B cell (primary cell): ENCODE measurements at regions not wholly inside any gene's neighbourhood (a gene's known extent, or its start where the extent isn't known, plus 50 kb on each side); places are given as distances from the start of the nearest gene placed in this dataset.

ENCODE experiments used
- ATAC-seq: fragments of 200-7000 bp; cut with Tn5 transposase; one replicate; pipeline ENCODE4 v1.10.0; 2021; ENCODE audit warnings: low read depth, mild to moderate bottlenecking, moderate number of reproducible peaks, moderate library complexity
- CTCF ChIA-PET: fragments of 350-600 bp; sonication (Branson Sonifier 250); formaldehyde crosslinking; loops from one replicate; lab custom pipeline; 2021; ENCODE audit warnings: antibody characterized with exemption, inconsistent platforms; lab: Charles Lee
- POLR2A ChIA-PET: fragments of 350-600 bp; sonication (Branson Sonifier 250); formaldehyde crosslinking; loops from one replicate; lab custom pipeline; 2021; ENCODE audit warnings: antibody characterized with exemption; lab: Charles Lee
- DNase-seq: peaks from one replicate; pipeline ENCODE4 v3.0.0; 2013
- H2AFZ ChIP-seq: 2 replicates; pipeline ENCODE4 v1.6.1; 2012; ENCODE audit warnings: mild to moderate bottlenecking, low read depth, low read length; ENCODE audit not compliant: insufficient read depth, poor library complexity, severe bottlenecking
- H3K27ac ChIP-seq, 2 donors: 1 replicate in 1 of 2; 2 replicates in 1 of 2; pipeline ENCODE4 v1.5.1; 2012 to 2013; ENCODE audit warnings: low read length in 2 of 2, mild to moderate bottlenecking in 2 of 2, moderate library complexity in 1 of 2
- H3K27me3 ChIP-seq, 4 experiments: fragments of 200-600 bp in 1 of 4; sonication (generic) in 1 of 4; replicated peaks in 1 of 4; 1 replicate in 2 of 4; 2 replicates in 2 of 4; pipeline versions ENCODE4 v1.6.1 to v1.7.0; 2013 to 2016; ENCODE audit warnings: low read length in 3 of 4, mild to moderate bottlenecking in 2 of 4, mixed read lengths in 1 of 4, moderate library complexity in 1 of 4; ENCODE audit not compliant: insufficient read depth in 4 of 4, control insufficient read depth in 3 of 4; ENCODE audit errors: control extremely low read depth in 1 of 4
- H3K36me3 ChIP-seq, 2 experiments: replicated peaks in 1 of 2; 1 replicate in 1 of 2; 2 replicates in 1 of 2; pipeline versions ENCODE4 v1.6.1 to v1.7.1; 2013; ENCODE audit warnings: low read length in 1 of 2; ENCODE audit not compliant: insufficient read depth in 2 of 2, control insufficient read depth in 1 of 2; ENCODE audit errors: control extremely low read depth in 1 of 2, extremely low read depth in 1 of 2
- H3K4me1 ChIP-seq, 2 donors: fragments of 200-600 bp in 1 of 2; sonication (generic) in 1 of 2; 1 replicate in 1 of 2; 2 replicates in 1 of 2; pipeline versions ENCODE4 v1.5.1 to v1.6.1; 2013 to 2017; ENCODE audit warnings: low read length in 2 of 2; ENCODE audit not compliant: control insufficient read depth in 2 of 2, insufficient read depth in 2 of 2
- H3K4me2 ChIP-seq: replicated peaks from 2 replicates; pipeline ENCODE3; 2012; ENCODE audit warnings: mild to moderate bottlenecking, low read depth, low read length; ENCODE audit not compliant: poor library complexity, severe bottlenecking
- H3K4me3 ChIP-seq, 5 experiments: fragments of 200-600 bp in 1 of 5; sonication (generic) in 1 of 5; 1 replicate in 3 of 5; 2 replicates in 2 of 5; pipeline versions ENCODE4 v1.5.1 to v1.7.0; 2011 to 2016; ENCODE audit warnings: low read length in 4 of 5, mild to moderate bottlenecking in 4 of 5, low read depth in 2 of 5, control low read depth in 1 of 5, moderate library complexity in 1 of 5; ENCODE audit not compliant: insufficient read depth in 1 of 5; ENCODE audit errors: control extremely low read depth in 1 of 5, extremely low read depth in 1 of 5
- H3K79me2 ChIP-seq: fragments of 200-600 bp; sonication (generic); one replicate; pipeline ENCODE4 v1.6.0; 2016; ENCODE audit warnings: low read length; ENCODE audit not compliant: control insufficient read depth, insufficient read depth
- H3K9ac ChIP-seq: fragments of 200-600 bp; sonication (generic); 2 replicates; pipeline ENCODE4 v1.6.1; 2017; ENCODE audit warnings: mild to moderate bottlenecking, low read length, moderate library complexity
- H3K9me3 ChIP-seq, 3 donors: one replicate each; pipeline versions ENCODE4 v1.6.1 to v1.7.1; 2013; ENCODE audit warnings: low read length in 2 of 3; ENCODE audit not compliant: control insufficient read depth in 2 of 3, insufficient read depth in 1 of 3; ENCODE audit errors: control extremely low read depth in 1 of 3
- H4K20me1 ChIP-seq: 2 replicates; pipeline ENCODE4 v1.6.0; 2012; ENCODE audit warnings: mild to moderate bottlenecking, low read length; ENCODE audit not compliant: insufficient read depth, control insufficient read depth, poor library complexity, severe bottlenecking
- H3K27ac Mint-ChIP-seq: one replicate; pipeline ENCODE4 v1.8.0; 2021; ENCODE audit warnings: mixed read lengths
- H3K27me3 Mint-ChIP-seq: one replicate; pipeline ENCODE4 v1.8.0; 2021; ENCODE audit warnings: mixed read lengths
- H3K4me1 Mint-ChIP-seq: one replicate; pipeline ENCODE4 v1.8.0; 2021; ENCODE audit warnings: mixed read lengths
- H3K4me3 Mint-ChIP-seq: one replicate; pipeline ENCODE4 v1.8.0; 2021; ENCODE audit warnings: mixed read lengths
- H3K9me3 Mint-ChIP-seq: one replicate; pipeline ENCODE4 v1.8.0; 2022; ENCODE audit warnings: mixed read lengths; ENCODE audit not compliant: insufficient read depth
- EZH2 ChIP-seq: IDR thresholded peaks from 2 replicates; pipeline ENCODE4 v1.6.1; 2012; ENCODE audit warnings: borderline replicate concordance, low read depth, mild to moderate bottlenecking, moderate library complexity, low read length; ENCODE audit not compliant: insufficient read depth, poor library complexity, severe bottlenecking
- WGBS: methylation state at CpG from one replicate; pipeline ENCODE4 v1.1.5; 2013; ENCODE audit warnings: missing lambda C conversion rate; ENCODE audit not compliant: insufficient coverage; 5-methylcytosine and 5-hydroxymethylcytosine counted together
- intact Hi-C: fragments of 100-400 bp; cut with micrococcal nuclease; formaldehyde crosslinking; loops from one replicate; pipeline ENCODE4 v1.10.0; 2022
- TF ChIP-seq, protein P1 (sequence below): fragments of 200-600 bp; IDR thresholded peaks from one replicate; pipeline ENCODE4 v1.8.0; 2022; ENCODE audit warnings: antibody characterized with exemption, mild to moderate bottlenecking

DNA sequence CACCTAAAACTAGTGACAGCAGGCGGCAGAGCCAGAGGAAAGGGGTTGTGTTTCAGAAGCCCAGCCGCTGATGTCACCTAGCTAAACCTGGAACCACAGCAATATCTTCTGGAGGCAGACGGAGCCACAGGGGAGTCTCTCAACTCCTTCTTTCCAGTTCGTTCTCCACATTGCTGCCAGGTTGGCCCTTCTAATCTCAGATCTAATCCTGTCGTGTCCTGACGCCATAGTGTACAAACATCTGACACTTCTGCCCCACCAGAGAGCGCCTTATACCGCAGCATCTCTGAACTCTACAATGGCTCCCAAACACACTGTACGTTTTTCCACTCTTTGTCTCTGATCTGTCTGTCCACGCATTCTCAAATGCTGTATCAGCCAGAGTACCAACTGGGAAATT lies 240.0 kb downstream of the SMARCA2 start:
- TF ChIP-seq, protein P1, sequence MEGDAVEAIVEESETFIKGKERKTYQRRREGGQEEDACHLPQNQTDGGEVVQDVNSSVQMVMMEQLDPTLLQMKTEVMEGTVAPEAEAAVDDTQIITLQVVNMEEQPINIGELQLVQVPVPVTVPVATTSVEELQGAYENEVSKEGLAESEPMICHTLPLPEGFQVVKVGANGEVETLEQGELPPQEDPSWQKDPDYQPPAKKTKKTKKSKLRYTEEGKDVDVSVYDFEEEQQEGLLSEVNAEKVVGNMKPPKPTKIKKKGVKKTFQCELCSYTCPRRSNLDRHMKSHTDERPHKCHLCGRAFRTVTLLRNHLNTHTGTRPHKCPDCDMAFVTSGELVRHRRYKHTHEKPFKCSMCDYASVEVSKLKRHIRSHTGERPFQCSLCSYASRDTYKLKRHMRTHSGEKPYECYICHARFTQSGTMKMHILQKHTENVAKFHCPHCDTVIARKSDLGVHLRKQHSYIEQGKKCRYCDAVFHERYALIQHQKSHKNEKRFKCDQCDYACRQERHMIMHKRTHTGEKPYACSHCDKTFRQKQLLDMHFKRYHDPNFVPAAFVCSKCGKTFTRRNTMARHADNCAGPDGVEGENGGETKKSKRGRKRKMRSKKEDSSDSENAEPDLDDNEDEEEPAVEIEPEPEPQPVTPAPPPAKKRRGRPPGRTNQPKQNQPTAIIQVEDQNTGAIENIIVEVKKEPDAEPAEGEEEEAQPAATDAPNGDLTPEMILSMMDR, result no peak
- TF ChIP-seq EZH2, result no peak
- Mint-ChIP-seq H3K4me1 (peaks cover 11% of the 10 kb centered on the region), H3K9me3 (no peaks in the 10 kb centered on the region), H3K27me3 (peaks cover 20% of the 10 kb centered on the region), H3K4me3 (no peak overlapping the region), H3K27ac (no peak overlapping the region)
- POLR2A ChIA-PET, result no interaction called here
- peaks cover 11 to 12% of the 10 kb centered on the region in 2 donors for H3K4me1 ChIP-seq
- H3K4me3 ChIP-seq, result no peak overlapping the region
- no peaks in the 10 kb centered on the region for H3K79me2 ChIP-seq
- DNase-seq, result no peak
- no peak overlapping the region for H3K4me2 ChIP-seq
- peaks cover 0 to 4% (median 0%) of the 10 kb centered on the region in 3 donors for H3K9me3 ChIP-seq
- H3K9ac ChIP-seq, result no peak overlapping the region
- ATAC-seq, result no peak
- 86% methylated on average over 9 of the region's 10 CpGs for WGBS
- H3K36me3 ChIP-seq, result no peaks in the 10 kb centered on the region
- H3K27me3 ChIP-seq, result peaks cover 0 to 4% (median 0%) of the 10 kb centered on the region in 4 experiments
- no peaks in the 10 kb centered on the region for H4K20me1 ChIP-seq
- intact Hi-C loops, result no loop called here
- H2AFZ ChIP-seq, result no peak overlapping the region
- H3K27ac ChIP-seq, result no peak overlapping the region
- CTCF ChIA-PET, result no interaction called here

DNA sequence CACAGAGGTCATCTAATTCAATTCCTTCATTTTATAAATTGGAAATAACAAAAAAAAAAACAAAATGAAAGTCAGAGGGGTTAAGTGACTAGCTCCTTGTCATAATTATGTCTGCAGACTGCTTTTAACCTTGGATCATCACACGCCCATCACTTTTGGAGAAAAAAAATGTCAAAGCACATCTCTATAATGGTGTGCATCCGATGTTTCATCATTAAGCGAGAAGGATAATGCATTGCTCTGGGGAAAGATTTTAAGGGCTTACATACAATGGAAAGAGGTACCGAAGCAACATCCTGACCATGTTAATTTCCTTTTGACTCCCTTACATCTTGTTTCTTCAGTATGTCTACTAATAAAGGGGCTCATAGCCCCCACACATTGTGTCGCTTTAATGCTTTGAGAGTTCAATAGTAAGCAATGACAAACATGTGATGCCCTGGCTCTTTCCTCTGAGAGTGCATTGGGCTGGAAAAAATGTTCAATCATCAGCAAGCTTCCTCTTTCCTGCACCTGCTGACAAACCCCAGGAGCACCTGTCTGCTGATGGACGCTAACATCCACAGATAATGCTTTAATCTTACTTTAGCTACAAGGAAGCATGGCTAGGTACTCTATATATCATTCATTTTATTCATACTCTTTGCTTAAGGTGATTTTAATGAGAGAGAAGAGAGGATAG lies 242.2 kb downstream of the SMARCA2 start:
- TF ChIP-seq EZH2, result no peak
- TF ChIP-seq, protein P1, result no peak
- Histone ChIP-seq H3K79me2 (no peaks in the 10 kb centered on the region), H4K20me1 (no peaks in the 10 kb centered on the region), H3K27me3 (no peaks in the 10 kb centered on the region), H3K4me2 (peak overlapping the region; percentile 35), H3K27ac (no peak overlapping the region), H2AFZ (no peak overlapping the region), H3K4me1 (peaks cover 11 to 12% of the 10 kb centered on the region in 2 donors), H3K9ac (peak overlapping the region; percentile 9), H3K36me3 (no peaks in the 10 kb centered on the region), H3K9me3 (no peaks in the 10 kb centered on the region), H3K4me3 (no peak overlapping the region)
- ATAC-seq (peak; percentile 66), DNase-seq (peak; percentile 68)
- WGBS, result no CpG with 5 or more reads among the region's 6 CpGs
- Mint-ChIP-seq H3K27me3 (peaks cover 12% of the 10 kb centered on the region), H3K9me3 (no peaks in the 10 kb centered on the region), H3K4me1 (peaks cover 11% of the 10 kb centered on the region), H3K4me3 (no peak overlapping the region), H3K27ac (no peak overlapping the region)
- POLR2A ChIA-PET, result no interaction called here
- CTCF ChIA-PET, result no interaction called here
- intact Hi-C loops, result no loop called here
